HG03442 (cell line): ENCODE measurements at regions not wholly inside any gene's neighbourhood (a gene's known extent, or its start where the extent isn't known, plus 50 kb on each side); places are given as distances from the start of the nearest gene placed in this dataset.

Experiments used
- ATAC-seq: cut with Tn5 transposase; IDR thresholded peaks from one replicate; pipeline ENCODE4 v1.9.1; 2021; ENCODE audit warnings: mild to moderate bottlenecking, moderate library complexity; ENCODE audit not compliant: unreplicated experiment

DNA sequence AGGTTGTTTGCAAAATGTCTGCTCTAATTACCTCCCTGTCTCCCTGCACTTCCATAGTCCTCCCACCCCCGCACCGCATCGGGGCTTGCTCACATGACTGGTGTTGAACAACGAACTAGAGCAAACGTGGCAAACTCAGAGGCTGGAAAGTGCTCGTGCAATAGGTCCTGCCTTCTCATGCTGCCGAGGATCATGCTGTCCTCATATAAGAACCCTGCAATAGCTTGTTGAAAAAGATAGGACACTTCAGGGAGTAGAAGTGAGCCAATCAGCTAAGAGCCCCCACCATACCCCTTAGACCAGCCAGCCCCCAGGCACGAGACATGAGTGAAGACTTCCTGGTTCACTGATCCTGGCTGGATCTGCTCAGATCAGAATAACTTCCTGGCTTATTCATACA, 219.2 kb downstream of the C6orf118 start:
- ATAC-seq = no peak

DNA sequence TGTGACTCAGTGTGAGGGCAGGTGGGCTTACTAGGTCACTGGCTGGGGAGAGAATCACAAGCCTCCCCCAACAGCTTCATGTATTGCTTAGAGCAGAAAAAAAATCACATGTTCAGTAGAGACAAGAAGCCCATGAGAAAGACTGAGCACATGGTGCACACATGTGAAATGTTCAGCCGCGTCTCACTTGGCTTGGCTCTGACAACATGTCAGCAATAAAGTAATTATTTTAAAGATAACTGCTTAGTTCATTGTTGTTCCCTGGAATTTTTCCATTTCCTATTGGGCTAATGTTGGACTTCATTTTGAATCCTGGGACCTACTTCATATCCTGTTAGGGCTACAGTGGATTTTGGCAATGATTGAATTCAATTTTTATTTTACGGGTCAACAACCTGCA, 222.6 kb downstream of the C6orf118 start:
- no peak for ATAC-seq

DNA sequence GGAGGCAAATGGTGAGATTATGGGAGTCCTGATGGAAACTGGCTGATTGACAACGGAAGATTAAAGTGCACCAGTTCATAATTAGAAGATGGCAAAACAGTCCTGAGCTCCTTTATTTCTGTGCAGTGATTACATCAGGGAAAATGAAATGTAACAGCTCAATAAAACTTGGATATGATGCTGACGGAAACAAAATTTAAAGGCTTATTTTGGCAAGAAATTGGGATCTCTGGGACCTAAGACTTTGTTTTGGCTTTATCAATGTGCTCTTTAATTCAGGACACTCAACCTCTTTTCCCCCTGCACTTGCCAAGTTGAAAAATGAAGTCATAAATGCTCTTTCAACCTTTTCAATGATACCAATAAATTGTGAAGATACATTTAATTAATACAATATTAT, 226.8 kb downstream of the C6orf118 start:
- ATAC-seq = no peak

DNA sequence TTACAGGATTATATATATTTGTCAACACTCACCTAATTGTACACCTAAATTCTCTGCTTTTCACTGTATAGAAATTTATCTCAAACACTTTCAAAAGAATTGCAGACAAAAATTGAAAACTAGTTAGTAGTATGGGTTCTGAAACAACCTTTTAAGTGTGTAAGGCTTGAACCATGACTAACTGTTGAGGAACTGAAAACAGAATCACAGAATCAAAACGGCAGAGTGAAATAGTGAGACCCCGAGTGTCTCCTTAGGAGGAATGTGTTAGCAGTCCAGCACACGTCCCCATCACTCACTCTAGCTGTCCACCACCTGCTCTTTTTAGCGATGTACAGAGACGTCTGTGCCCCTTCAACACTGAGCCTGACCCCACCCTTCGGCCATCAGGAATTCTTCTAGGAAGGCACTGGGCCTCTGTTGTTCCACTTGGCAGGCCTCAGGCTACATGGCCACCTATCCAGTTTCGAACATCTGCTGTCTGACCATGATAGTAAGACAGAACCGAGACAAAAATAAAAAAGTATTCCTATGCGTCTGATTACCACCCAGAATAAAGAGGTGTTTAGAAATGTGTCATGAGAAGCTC, 227.4 kb downstream of the C6orf118 start:
- ATAC-seq = no peak

DNA sequence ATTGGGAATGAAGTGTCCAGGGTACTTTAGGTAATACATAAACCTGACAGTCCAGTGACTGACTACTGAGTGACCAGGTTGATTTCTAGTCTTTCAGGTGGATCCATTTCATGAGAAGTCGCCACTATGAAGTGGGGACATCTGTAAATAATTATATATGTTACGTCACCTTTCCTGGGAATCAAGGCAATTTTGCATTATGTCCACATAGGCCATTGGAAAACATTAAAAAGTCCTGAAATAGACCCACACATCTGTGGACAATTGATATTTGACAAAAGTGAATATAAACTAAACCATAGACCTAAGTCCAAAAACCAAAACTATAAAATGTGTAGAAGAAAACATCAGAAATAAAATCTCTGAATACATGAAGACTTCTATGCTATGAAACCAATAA, 231.5 kb downstream of the C6orf118 start:
- no peak for ATAC-seq

DNA sequence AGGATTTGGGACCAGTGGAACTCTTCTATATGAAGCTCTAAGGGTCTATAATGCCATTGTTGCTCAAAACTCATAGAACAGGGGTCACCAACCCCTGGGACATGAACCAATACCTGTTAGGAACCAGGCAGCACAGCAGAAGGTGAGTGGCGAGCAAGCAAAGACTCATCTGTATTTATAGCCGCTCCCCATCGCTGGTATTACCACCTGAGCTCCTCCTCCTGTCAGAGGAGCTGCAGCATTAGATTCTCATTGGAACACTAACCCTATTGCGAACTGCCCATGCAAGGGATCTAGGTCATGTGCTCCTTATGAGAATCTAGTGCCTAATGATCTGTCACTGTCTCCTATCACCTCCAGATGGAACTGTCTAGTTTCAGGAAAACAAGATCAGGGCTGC, 237.5 kb downstream of the C6orf118 start:
- ATAC-seq = no peak

DNA sequence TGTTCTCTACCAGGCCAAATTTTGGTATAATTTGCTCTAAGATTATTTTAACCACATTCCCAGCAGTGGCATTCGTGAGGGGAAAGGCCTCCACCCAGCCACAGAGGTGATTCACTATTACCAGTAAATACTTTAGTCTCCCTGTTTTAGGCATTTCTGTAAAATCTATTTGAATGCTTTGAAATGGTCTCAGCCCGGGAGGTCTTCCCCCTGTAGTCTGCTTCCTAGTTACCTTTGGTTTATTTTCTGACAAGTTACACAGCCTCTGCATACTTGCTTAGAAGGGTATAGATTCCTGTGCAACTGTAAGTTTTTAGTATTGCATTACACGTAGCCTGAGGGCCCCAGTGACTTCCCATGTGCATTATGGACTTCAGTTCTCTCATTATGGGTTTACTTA, 248.7 kb downstream of the C6orf118 start:
- no peak for ATAC-seq

DNA sequence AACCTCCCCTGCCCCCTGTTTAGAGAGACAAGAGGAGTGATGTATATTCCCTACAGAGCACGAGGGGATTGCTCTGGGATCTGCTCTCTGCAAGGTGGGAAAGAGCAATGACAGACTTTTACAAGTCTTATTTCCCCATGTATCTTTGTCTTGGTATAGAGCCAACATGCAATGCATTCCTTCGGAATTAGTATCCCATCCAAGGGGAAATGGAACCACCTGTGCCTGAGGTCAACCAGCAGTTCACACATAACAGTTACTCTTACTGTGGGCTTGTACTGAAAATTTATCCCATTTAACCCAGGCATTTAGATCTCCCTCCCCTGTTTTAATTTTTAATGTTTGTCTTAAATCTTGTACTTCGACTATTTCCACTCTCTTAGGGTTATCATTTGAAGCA, 250.4 kb downstream of the C6orf118 start:
- no peak for ATAC-seq

DNA sequence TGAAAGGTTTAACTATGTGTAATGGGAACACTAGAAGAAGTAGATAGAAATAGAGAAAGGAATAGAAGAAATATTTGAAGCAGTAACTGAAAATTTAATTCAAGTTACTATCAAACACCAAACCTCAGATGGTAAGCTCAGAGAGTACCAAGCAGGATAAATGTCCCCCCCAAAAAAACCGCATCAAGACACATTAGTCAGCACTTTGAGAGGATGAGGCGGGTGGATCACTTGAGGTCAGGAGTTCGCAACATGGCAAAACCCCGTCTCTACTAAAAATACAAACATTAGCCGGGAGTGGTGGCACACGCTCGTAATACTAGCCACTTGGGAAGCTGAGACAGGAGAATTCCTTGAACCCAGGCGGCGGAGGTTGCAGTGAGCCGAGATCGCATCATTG, 253.1 kb downstream of the C6orf118 start:
- no peak for ATAC-seq

DNA sequence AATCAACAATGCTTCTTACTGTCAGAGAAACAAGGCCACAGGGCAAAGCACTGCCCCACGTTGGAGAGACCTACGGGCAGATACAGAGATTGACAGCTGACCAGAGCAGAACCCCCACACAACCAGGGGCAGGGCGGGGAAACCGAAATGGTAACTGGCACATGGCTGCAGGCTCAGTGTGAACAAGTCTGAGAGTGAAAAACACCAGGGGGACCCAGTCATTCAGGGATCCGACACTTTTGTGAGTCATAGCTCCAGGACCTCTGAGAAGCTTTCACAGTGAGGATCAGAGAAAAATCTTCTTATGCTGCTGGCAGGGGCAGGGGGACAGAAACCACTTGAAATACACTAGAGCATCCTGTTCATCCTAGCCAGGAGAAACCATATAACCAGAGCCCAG, 254.2 kb downstream of the C6orf118 start:
- ATAC-seq = no peak

DNA sequence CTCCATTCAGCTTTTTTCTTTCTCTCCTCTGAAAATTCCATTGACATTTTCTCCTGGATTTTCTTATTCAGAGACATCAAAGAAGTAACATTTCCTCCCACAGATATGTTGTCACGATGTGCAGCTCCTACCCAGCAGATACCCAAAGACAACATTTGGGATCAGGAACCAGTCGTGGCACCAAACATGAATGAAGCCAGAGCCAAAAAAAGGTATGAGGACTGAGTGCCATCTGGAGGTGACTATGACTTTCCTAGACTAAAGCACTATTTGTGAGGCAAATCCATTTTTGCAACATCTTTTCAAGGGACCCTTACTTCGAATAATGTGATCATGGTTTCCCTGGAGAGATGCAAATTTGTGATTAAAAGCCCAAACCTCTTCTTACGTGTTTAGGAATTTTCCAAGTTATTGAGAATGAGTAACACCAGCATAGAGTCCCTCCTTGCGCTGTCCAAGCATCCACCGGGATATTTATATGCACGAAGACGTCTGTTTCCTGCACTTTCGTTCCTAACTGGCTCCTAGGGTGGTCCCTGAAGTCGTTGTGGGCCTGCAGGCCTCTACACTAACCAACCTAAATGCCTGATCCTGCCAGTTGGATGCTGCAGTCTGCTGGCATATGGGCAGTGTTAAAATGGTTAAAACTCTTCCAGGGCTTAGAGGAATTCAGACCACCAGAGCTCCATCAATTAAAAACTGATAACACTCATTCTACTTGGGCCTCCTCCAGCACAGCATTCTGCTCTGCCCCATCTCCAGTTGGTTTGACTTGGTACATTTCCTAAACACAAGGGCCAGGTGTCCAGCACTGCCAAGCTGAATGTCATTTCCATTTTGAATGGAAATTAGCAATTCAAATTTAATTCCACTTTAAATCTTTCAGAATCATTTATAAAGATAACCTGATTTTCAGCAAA, 256.6 kb downstream of the C6orf118 start:
- no peak for ATAC-seq

DNA sequence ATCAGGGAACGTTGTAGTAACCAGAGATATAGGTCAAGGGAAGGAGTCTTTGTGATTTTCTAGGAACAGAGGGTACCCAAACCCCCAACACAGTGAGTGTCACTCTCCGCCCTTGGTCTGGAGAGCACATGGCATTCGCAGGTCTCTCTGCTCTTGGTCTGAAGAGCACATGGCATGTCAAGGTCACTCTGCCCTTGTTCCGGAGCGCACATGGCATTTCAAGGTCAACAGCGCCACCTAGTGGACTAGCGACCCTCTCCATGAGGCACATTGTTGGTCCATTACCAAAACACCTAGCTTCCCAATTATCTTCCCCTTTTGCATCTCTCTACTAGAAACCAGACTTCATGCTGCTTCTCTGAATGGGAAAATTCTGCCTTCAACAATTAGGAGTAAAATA, 260.0 kb downstream of the C6orf118 start:
- ATAC-seq = no peak

DNA sequence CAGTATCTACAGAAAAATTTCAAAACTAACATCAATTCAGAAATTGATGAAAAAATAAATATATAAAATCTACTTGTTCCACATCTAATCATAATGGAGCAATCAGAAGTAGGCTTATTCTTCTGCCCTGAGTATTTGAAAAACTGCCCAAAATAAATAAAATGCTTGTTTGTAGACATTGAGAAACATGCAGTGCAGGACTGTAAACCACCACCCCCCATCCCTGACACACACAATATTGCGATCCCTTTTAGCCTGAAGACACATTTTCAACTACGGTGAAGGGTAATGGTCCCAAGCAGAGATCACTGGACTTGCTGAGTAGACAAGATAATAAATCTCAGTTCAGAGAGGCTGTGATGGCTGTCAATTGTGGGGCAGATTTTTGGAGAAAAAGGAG, 261.5 kb downstream of the C6orf118 start:
- no peak for ATAC-seq

DNA sequence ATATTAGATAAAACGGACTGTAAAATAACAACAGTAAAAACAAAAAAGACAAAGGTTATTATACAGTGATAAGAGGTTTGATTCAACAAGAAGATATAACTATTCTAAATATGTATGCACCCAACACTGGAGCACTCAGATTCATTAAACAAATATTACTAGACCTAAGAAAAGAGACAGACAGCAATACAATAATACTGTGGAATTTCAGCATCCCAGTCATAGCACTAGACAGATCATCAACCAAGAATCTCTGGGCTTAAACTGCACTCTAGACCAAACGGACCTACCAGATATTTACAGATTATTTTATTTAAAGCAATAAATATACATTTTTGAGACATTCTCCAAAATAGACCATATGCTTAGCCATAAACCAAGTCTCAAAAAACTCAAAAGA, 263.8 kb downstream of the C6orf118 start:
- ATAC-seq = no peak

DNA sequence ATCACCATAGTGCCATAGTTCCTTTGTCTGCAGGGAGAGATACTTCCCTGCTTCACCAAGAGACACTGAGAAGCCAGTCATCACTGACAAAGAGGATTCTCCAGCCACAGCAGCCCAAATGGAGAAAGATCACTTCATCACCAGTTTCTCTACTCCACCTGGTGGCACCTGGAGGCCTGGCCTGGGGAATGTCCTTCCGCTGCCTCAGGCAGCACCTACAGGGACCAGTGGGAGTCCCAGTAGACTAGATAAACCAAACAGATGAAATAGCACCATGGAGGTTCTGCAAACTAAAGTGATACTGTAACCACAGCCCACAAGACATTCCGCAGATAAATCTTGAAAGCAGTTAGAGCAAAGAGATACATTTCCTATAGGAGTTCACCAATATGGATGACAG, 266.5 kb downstream of the C6orf118 start:
- ATAC-seq = no peak

DNA sequence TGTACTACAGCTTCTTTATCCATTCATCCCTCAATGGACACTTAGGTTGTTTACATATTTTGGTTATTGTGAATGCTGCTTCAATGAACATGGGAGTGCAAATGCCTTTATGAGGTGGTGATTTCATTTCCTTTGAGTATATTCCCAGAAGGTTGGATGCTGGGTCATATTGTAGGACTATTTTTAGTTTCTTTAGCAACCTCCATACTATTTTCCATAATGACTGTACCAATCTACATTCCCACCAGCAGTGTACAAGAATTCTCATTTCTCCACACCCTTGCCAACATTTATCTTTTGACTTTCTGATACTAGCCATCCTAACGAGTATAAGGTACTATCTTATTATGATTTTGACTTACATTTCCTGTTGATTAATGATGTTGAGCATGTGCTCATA, 269.0 kb downstream of the C6orf118 start:
- no peak for ATAC-seq

DNA sequence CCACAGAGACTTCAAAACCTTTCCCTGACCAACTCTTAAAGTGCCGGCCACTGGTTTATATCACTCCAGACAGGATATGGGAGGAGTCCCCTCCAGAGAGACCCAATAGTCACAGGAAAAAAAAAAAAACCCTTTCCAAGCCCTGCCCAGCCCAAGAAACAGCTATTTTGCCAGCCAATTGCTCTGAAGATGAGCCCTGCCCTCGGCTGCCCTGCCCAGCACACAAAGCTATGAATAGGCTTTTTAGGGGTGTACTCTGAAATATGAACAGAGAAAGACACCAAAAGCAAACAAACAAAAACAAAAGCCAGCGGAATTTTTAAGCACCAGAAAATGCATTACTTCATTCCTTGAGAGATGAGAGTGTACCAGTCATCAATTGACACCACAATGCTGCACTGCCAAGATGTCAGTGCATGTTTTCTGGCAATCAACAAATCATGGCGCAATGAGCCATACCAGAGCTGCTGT, 275.1 kb downstream of the C6orf118 start:
- ATAC-seq = no peak

DNA sequence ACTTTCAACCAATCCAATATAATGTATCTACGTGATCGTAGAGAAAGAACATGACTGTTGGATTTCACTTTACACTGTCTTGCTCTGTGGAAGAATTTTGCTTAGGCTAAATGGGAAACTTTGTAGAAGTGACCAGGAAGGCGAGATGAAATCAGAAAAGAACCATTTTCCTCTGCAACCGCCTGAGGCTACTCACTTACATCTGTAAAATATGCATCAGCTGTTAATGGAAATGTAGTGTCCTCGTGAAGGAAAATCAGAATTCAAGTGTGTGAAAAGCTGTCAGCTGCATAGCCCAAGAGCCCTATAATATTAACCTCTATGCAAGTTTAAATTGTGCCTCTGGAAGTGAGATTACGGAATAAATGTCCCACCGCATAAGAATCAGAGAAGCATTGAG, 277.9 kb downstream of the C6orf118 start:
- no peak for ATAC-seq

DNA sequence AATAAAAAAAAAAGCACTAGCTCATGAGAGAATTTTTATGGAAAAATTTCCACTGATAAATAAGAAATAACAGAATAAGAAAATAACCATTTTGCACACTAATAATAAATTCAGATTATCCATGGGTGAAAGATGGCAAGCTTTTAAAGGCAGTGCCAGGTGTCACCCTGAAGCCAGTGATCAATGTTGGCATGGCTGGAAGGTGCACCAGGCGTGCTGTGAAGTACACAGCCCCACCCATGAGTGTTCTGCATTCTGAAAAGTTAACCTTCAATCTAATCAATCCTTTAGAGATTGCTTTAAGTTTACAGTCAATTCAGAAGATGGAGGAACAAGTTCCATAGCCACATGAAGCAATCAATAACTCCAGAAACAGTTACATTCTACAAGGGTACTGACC, 284.4 kb downstream of the C6orf118 start:
- ATAC-seq = no peak

DNA sequence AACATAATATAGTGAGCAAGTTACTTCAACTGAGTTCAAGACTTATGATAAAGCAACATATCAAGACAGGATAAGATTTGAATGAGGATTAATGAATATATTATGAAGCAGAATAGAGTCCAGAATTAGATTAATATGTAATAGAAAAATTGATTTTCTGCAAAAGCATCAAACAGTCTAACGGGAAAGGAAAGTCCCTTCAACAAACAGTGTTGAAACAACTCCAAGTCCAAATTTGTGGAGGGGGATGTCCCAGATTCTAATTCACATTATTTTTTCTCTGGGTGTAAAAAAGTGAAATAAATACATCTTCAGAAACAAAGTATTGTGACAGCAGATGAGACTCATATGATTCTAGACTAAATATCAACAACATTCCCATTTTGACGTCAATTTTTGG, 289.7 kb downstream of the C6orf118 start:
- no peak for ATAC-seq

DNA sequence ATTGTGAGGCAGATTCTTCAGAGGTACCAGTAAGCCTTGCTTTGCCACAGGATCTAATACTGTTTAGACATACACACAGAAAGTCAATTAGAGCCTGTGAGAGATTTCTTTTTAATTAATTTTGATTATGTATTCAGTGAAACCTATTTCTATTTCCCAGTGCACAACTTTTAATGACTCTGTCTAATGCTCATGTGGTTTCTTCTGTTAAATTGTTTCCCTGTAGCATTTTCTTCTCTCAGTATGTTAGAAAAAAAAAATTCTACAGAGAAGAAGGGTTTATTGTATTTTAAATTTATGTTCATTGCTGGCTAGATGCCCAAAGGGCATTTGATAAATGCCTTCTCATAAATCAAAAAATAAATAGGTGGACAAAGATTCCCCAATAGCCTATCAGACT, 293.7 kb downstream of the C6orf118 start:
- ATAC-seq = no peak

DNA sequence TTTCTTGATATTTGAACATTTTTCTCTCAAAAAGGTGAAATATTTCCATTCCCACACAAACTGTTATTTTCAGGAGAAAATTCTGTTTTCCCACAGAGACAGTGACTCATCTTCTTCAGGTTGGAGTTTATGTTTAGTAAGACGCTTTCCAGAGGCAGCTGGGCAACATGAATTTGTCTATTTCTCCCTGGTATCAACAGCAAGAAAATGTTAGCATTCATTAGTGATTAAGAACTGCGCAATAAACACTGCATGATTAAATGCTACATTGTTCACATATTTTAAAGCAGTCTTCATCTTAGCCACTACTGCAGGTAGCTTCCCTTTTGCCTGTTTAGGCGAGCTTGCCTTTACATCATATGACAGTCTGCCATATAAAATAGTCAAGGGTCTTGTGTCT, 295.7 kb downstream of the C6orf118 start:
- ATAC-seq = no peak

DNA sequence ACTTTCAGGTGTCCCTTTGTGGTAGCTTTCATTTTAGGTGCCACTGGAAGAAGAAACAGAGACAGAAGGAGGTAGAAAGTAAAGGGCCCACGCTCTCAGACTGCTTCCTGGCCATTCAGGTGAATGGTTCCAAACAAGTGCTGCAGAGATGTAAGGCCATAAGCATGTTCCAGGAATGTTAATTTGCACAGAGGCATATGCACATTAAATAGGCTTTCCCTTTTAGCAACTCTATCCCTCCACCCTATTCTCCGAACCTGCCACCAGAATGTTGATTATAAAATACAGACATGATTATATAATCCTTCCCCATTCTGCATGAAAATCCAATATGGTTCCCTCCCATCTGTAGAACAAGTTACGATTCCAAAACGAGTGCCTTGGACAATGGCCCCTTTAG, 297.2 kb downstream of the C6orf118 start:
- ATAC-seq = no peak
